ENCODE measurements at regions not wholly inside any gene's neighbourhood (a gene's known extent, or its start where the extent isn't known, plus 50 kb on each side); places are given as distances from the start of the nearest gene placed in this dataset.

- no peak for TF ChIP-seq CTCF (IDR thresholded peaks at IDR 0.05 in 2 of 3, conservative IDR thresholded peaks at IDR 0.05 in 1 of 3; ENCODE audit: borderline replicate concordance in 1 of 3, insufficient read depth in 1 of 3, low read depth in 2 of 3, low read length in 2 of 3)
- no peak for TF ChIP-seq REST (IDR thresholded peaks at IDR 0.05; ENCODE audit: low read depth)
- TF ChIP-seq POLR2A (IDR thresholded peaks at IDR 0.05; ENCODE audit: borderline replicate concordance, extremely low read depth, insufficient read depth, insufficient read length) = no peak
- no peak for TF ChIP-seq MAX (IDR thresholded peaks at IDR 0.05)
Measured at GRCh38 chr10:23693925-23694324, 255.1 kb downstream of the OTUD1 start (continued).

- Histone ChIP-seq H3K4me3 (replicated peaks in 1 of 2; ENCODE audit: low read depth in 1 of 2, low read length in 2 of 2) (no peak overlapping the region), H3K27me3 (ENCODE audit: insufficient read depth, low read length) (0 out of 2 replicates have a peak, but pooled peaks cover 3% of the 10 kb centered on the region), H3K9ac (ENCODE audit: low read length) (no peak overlapping the region), H3K79me2 (ENCODE audit: insufficient read depth, low read length) (no peaks in the 10 kb centered on the region), H4K20me1 (ENCODE audit: insufficient read depth) (no peaks in the 10 kb centered on the region), H3K9me3 (ENCODE audit: control insufficient read depth in 1 of 2, insufficient read depth in 1 of 2, low read depth in 1 of 2, low read length in 2 of 2) (no peaks in the 10 kb centered on the region), H3K9me2 (ENCODE audit: insufficient read depth) (no peaks in the 10 kb centered on the region), H3K27ac (ENCODE audit: low read depth, low read length) (no peak overlapping the region), H3K36me3 (ENCODE audit: control insufficient read depth in 1 of 2, insufficient read depth in 2 of 2, low read length in 2 of 2) (no peaks in the 10 kb centered on the region), H3K4me2 (ENCODE audit: low read length) (no peak overlapping the region), H2AFZ (ENCODE audit: low read depth, low read length, poor library complexity, severe bottlenecking) (no peak overlapping the region), H3K4me1 (ENCODE audit: control insufficient read depth in 1 of 2, insufficient read depth in 2 of 2, low read length in 2 of 2) (no peaks in the 10 kb centered on the region)
- intact Hi-C loops (cut with micrococcal nuclease) = no loop called here
- ATAC-seq (no peak), DNase-seq (ENCODE audit: low read depth, low spot score) (no peak)
- CTCF ChIA-PET = no interaction called here
- no TSS peak for BruUV-seq (replicated peaks)
- RAD21 ChIA-PET (ENCODE audit: low non-redundant PET in 1 of 2, low total read pairs in 2 of 2, uncharacterized antibody in 2 of 2, unreplicated experiment in 2 of 2) = no interaction called here
- POLR2A ChIA-PET = no interaction called here
- TF ChIP-seq POLR2AphosphoS5 (IDR thresholded peaks at IDR 0.05; ENCODE audit: low read depth, low read length) (no peak), SIN3A (IDR thresholded peaks at IDR 0.05; ENCODE audit: low read depth) (no peak), RAD21 (IDR thresholded peaks at IDR 0.05; ENCODE audit: low read depth) (no peak), SRF (IDR thresholded peaks at IDR 0.05; ENCODE audit: low read depth) (no peak), EGR1 (IDR thresholded peaks at IDR 0.05; ENCODE audit: low read depth) (no peak), YY1 (IDR thresholded peaks at IDR 0.05; ENCODE audit: extremely low read depth, insufficient replicate concordance, low read depth, low read length) (no peak), REST (IDR thresholded peaks at IDR 0.05; ENCODE audit: low read depth) (no peak), ZBTB33 (IDR thresholded peaks at IDR 0.05; ENCODE audit: extremely low read depth, insufficient replicate concordance, low read length) (no peak), MAX (IDR thresholded peaks at IDR 0.05) (no peak)
Measured at GRCh38 chr10:23694446-23694920, 255.6 kb downstream of the OTUD1 start.
